ENCODE measurements at regions not wholly inside any gene's neighbourhood (a gene's known extent, or its start where the extent isn't known, plus 50 kb on each side); places are given as distances from the start of the nearest gene placed in this dataset.

DNA sequence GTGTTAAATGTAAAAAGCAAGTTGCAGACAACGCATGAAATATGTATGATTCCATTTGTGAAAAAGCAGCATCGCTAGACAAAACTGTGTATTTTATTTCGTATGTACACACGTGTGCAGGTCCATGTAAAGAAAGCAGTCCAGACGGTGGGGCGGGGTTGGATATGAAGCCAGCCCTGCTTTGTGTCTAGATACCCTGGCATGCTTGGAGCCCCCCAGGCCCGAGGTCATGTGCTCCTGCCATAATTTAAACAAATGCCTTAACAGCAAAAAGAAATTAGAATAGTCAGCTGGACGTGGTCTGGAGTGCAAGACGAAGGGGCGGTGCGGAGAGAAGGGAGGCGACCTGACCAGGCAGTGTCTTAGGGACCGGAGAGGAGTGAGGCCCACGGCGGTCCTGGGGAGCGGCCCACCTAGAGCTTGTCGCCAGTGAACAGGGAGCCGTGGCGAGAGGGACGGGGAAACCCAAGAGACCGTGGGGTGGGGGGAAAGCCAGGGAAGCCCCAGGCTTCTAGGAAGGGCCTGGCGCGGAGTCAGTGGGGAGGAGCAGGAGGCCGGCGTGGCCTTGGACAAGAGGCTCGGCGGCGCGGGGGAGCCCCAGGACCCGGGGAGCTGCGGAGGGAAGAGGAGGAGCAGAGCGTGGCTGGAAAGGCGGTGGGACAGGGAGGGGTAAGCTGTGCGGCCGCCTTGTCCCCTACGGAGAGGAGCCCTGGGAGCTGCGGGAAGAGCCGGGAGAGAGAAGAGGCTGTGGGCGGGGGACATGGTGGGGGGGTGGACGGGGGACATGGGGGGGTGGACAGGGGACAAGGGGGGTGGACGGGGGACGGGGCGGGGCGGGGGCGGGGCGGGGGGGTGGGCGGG lies 118.5 kb upstream of the C14orf180 start:
- TF ChIP-seq, protein P1, sequence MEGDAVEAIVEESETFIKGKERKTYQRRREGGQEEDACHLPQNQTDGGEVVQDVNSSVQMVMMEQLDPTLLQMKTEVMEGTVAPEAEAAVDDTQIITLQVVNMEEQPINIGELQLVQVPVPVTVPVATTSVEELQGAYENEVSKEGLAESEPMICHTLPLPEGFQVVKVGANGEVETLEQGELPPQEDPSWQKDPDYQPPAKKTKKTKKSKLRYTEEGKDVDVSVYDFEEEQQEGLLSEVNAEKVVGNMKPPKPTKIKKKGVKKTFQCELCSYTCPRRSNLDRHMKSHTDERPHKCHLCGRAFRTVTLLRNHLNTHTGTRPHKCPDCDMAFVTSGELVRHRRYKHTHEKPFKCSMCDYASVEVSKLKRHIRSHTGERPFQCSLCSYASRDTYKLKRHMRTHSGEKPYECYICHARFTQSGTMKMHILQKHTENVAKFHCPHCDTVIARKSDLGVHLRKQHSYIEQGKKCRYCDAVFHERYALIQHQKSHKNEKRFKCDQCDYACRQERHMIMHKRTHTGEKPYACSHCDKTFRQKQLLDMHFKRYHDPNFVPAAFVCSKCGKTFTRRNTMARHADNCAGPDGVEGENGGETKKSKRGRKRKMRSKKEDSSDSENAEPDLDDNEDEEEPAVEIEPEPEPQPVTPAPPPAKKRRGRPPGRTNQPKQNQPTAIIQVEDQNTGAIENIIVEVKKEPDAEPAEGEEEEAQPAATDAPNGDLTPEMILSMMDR (conservative IDR thresholded peaks at IDR 0.05; ENCODE audit: low read depth, low read length) = no peak
- TF ChIP-seq EZH2 (IDR thresholded peaks at IDR 0.05; ENCODE audit: borderline replicate concordance, low read depth, low read length, poor library complexity, severe bottlenecking) = no peak
